Stimulated activated CD4-positive, alpha-beta T cell treated with anti-CD3 and anti-CD28 coated beads, Interleukin-12 subunit alpha, Interleukin-12 subunit beta, amount 100 ng/mL, for 48 hours (primary cell): ENCODE measurements at regions not wholly inside any gene's neighbourhood (a gene's known extent, or its start where the extent isn't known, plus 50 kb on each side); places are given as distances from the start of the nearest gene placed in this dataset.

Source experiments
- DNase-seq, 3 donors: peaks; one replicate each; pipeline ENCODE4 v3.0.0-alpha.2; 2020; ENCODE audit warnings: low read depth in 2 of 3, low spot score in 1 of 3

GRCh38 chr14:61192989-61193388, 88.1 kb downstream of the TMEM30B start:
- DNase-seq: no peak

DNA sequence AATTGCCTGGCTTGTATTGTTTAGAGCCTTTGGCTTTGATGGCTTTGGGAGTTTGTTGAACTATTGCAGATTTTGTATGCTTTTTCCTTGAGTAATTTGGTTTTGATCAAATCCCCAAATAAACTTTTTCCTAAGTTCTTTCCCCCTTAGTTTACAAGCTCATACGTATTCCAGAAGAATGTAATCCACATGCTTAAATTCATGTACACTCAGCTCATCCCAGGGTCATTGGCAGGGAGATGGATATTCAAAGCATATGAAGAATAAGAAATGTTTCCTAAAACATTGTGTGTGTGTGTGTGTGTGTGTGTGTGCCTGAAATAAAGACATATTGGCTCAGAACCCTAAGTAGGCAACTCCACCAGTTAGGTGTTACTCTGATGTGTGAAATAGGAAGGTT, 89.4 kb downstream of the TMEM30B start:
- no peak for DNase-seq

DNA sequence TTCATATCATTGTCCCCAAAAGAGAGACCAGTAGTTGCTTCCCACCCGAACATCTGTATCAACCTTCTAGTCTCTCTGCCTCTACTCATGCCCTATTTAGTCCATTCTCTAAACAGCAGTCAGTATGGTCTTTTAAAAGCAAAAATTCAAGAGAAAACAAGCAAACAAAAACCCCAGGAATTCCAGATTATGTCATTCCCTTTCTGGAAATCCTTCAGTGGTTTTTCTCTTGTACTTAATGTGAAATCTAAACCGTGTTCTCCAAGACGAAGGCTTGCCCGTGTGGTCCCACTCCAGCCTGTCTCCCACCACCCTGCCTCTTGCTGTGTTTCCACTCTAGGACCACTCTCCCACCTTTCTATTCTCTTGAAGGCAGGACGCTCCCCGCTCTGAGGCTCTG, 90.8 kb downstream of the TMEM30B start:
- no peak for DNase-seq

- peak in 2 of 3 donors; percentile 39 to 44 for DNase-seq
Observed at GRCh38 chr14:61188978-61189808, 91.9 kb downstream of the TMEM30B start.

DNA sequence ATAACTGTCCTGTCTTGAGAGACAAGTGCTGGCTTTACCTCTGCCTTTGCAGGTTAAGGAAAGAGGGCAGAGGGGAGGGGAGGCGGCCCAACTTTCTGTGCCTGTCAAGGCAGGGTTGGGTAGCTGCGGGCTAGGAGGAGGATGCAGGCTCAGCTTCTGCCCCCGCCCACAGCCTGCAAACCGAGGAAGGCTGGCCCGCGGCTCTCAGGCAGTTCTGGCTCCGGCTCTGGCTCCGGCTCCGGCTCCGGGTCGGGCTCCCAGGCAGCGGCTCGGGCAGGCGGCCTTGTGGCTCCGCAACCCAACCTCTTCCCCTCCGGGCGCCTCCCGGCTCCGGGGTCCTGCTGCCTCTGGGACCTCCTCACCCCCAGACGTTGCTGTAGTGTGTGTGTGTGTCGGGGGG, 92.9 kb downstream of the TMEM30B start:
- DNase-seq: no peak

GRCh38 chr14:61187196-61187905, 93.8 kb downstream of the TMEM30B start:
- DNase-seq: no peak

GRCh38 chr14:61186341-61187195, 94.6 kb downstream of the TMEM30B start:
- DNase-seq: no peak

DNA sequence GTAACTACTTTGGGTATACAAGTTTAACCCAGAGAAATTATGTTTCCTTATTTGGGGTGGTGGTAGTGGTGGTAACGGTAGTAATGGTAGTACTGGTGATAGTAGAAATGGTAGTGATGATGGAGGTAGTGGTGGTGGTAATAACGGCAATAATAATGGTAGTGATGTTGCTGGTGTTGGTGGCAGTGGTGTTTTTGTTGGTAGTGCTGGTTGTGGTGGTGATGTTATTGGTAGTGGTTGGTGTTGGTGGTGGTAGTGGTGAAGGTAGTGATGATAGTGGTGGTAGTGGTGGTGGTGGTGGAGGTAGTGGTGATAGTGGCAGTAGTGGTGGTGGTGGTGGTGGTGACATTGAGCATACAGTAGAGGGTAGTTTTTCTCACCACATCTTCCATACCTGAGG, 95.6 kb downstream of the TMEM30B start:
- DNase-seq: no peak

- DNase-seq: no peak
Observed at GRCh38 chr14:61184112-61184511, 97.0 kb downstream of the TMEM30B start.

DNA sequence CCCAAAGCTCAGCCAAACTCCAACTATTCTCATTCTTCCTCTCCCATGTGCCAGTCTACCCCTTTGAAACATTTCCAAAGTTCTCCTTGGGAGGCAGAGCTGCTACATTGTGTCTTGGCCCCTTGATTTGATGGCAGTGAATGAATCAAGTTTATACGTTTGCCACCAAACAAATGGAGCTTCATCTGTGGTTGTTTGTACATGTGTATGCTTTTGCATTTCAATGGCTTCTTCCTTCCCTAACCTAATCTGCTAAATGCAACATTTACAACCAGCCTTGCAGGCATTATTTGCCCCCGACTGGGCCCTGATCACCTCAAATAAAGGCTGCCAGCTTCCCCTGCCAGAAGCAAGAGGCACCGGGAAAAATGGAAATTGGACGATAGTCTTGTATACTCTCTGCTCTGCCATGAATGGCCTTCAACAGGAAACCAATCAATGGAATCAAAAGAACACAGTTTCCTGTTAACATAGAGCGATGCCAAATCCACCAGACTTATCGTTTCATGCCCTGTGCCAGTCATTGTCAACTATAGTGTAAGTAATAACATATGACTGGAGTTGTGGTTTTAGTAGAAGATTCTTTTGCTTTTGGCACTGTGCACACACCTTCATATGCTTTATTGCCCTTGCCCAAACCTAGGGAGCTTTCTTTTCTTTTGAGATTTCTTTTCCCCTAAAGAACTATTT, 97.8 kb downstream of the TMEM30B start:
- DNase-seq: no peak

DNA sequence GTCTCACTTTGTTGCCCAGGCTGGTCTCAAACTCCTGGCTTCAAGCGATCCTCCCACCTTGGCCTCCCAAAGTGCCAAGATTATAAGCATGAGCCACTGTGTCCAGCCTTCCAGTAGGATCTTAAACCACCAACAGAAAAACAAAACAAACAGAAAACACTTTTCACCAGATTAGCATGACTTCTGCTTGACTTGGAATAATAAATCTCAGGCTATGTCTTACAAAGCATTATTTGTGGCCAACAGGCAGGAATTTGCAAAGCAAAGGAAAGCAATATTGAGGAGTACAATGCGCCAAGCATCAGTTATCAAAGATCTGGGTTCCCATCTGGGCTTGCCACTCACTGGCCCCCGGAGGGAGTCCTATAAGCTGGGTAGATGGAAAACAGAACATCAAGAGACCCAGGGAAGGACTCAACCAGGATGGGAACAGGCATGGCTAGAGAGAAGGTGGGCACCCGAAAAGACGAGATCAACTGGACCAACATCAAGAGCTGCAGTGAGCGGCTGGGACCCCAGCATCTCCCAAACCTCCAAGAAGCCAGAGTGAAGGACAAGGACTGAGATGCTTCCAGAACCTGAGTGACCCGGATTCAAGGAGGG, 101.2 kb downstream of the TMEM30B start:
- no peak for DNase-seq

GRCh38 chr14:61179061-61179690, 102.0 kb downstream of the TMEM30B start:
- DNase-seq: no peak

GRCh38 chr14:61178226-61179060, 102.7 kb downstream of the TMEM30B start:
- DNase-seq: peak; percentile 42 to 74 (median 60)

DNA sequence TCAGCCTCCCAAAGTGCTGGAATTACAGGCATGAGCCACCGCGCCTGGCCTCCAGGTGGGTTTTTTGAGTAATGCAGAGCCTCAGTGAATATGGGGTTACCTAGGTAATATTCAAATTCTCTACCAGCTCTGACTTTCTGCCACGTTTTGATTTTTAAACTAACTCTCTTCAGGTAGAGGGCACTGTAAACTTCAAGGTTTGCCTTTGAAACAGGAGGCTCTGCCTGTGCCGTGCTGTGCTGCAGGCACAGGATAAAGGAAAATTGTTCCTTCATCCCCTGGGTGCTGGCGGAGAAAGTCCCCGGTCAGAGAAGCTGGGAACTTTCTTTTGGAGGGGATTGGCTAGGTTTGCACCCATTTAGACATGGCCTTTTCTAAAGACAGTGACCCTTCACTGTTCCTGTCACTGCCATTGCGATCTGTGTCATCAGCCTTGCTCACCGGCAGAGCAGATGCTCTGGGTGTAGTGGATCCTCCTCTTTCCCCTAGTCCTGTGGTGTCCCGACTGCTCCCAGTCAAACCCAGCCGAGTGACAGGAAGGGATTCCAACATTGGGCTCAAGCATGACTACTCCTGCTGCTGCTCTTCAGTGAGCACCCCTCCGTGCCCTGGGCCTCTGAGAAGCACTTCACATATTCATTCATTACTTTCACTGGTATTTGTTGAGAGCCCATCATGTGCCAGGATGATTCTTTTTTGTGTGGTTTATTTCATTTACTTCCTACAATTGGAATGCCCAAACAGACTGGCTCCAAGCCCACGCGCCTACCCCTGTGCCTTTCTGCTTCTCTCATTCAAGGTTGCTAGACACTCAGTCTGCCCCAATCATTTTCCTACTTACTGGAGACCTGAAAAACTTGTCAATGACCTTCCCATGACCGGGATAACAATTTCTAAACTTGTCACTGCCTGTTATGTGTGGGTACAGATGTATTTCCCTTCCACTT, 103.6 kb downstream of the TMEM30B start:
- no peak for DNase-seq

GRCh38 chr14:61176686-61177085, 104.5 kb downstream of the TMEM30B start:
- DNase-seq: no peak

GRCh38 chr14:61174987-61175386, 106.2 kb downstream of the TMEM30B start:
- no peak for DNase-seq

DNA sequence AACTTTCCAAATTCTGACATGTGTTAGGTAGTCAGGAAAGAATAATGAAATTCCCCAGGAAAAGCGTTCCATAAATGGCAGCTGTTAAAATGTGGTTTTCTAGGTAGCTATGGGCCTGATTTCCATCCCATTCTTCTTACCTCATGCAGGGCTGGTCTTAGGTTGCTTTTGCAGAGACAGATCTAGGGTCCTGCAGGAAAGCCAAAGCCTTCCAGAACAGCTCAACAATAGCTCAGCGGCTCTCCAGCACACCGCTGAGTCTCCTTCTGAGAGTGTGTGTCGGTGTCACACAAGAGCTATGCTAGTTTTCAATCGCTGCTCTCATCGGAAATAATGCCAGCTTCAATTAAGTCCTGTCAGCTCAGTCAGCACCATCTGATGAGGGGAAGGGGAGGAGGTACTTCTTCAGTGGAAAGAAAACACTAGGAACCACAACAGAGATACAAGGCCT, 106.7 kb downstream of the TMEM30B start:
- no peak for DNase-seq

DNA sequence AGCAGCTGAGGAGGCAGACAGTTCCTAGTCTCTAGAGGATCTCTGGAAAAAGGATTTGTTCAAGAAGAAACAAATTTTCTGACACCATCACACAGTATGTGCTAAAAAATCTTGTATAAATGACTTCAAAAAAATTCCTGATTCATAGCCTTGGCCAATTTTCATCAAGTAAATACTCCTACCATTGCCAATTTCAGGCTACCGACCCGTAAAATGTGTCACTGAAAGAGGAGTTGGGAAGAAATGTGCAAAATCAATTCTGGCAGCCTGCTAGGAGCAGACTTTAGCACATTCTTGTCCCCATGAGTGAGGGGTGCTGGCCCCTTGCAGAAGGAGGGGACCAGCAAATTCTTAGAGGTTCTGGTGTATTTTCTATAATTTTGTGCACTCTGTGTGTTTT, 109.4 kb downstream of the TMEM30B start:
- DNase-seq: no peak
